ENCODE measurements at regions not wholly inside any gene's neighbourhood (a gene's known extent, or its start where the extent isn't known, plus 50 kb on each side); places are given as distances from the start of the nearest gene placed in this dataset.
"Not testable (repeated sequence)": the region's sequence is repeated elsewhere in the genome, so short reads cannot be mapped to it uniquely, and the experiment has no call there.

GRCh38 chr5:135745897-135746500, 88.5 kb upstream of the SLC25A48 start:
- no peak for TF ChIP-seq CTCF (IDR thresholded peaks at IDR 0.05; ENCODE audit: low read depth, low read length)
- in situ Hi-C loops (cut with HindIII; ENCODE audit: low sequenced_read_pairs), result no loop called here
- DNase-seq (ENCODE audit: low read depth, low spot score), result no peak
- H3K4me3 ChIP-seq (ENCODE audit: low read depth, low read length), result no peak overlapping the region

GRCh38 chr5:135743705-135744411, 90.6 kb upstream of the SLC25A48 start:
- no peak for DNase-seq (ENCODE audit: low read depth, low spot score)
- no peak overlapping the region for H3K4me3 ChIP-seq (ENCODE audit: low read depth, low read length)
- no peak for TF ChIP-seq CTCF (IDR thresholded peaks at IDR 0.05; ENCODE audit: low read depth, low read length)
- in situ Hi-C loops (cut with HindIII; ENCODE audit: low sequenced_read_pairs), result no loop called here

- no peak for DNase-seq (ENCODE audit: low read depth, low spot score)
- no peak overlapping the region for H3K4me3 ChIP-seq (ENCODE audit: low read depth, low read length)
- in situ Hi-C loops (cut with HindIII; ENCODE audit: low sequenced_read_pairs), result no loop called here
- TF ChIP-seq CTCF (IDR thresholded peaks at IDR 0.05; ENCODE audit: low read depth, low read length), result no peak
Observed at GRCh38 chr5:135743181-135743580, 91.3 kb upstream of the SLC25A48 start.

- in situ Hi-C loops (cut with HindIII; ENCODE audit: low sequenced_read_pairs), result not testable (repeated sequence)
Observed at GRCh38 chr5:135742240-135742639, 92.2 kb upstream of the SLC25A48 start.

GRCh38 chr5:135741040-135741439, 93.4 kb upstream of the SLC25A48 start:
- no peak for TF ChIP-seq CTCF (IDR thresholded peaks at IDR 0.05; ENCODE audit: low read depth, low read length)
- DNase-seq (ENCODE audit: low read depth, low spot score), result no peak
- in situ Hi-C loops (cut with HindIII; ENCODE audit: low sequenced_read_pairs), result no loop called here
- H3K4me3 ChIP-seq (ENCODE audit: low read depth, low read length), result no peak overlapping the region

More at GRCh38 chr5:135742240-135742639, 92.2 kb upstream of the SLC25A48 start:
- DNase-seq (ENCODE audit: low read depth, low spot score); H3K4me3 ChIP-seq (ENCODE audit: low read depth, low read length): not testable (repeated sequence)

- in situ Hi-C loops (cut with HindIII; ENCODE audit: low sequenced_read_pairs), result no loop called here
- H3K4me3 ChIP-seq (ENCODE audit: low read depth, low read length), result no peak overlapping the region
- no peak for TF ChIP-seq CTCF (IDR thresholded peaks at IDR 0.05; ENCODE audit: low read depth, low read length)
- DNase-seq (ENCODE audit: low read depth, low spot score), result no peak
Observed at GRCh38 chr5:135740475-135740874, 94.0 kb upstream of the SLC25A48 start.

GRCh38 chr5:135739383-135739981, 95.0 kb upstream of the SLC25A48 start:
- TF ChIP-seq CTCF (IDR thresholded peaks at IDR 0.05; ENCODE audit: low read depth, low read length), result no peak
- no peak for DNase-seq (ENCODE audit: low read depth, low spot score)
- no peak overlapping the region for H3K4me3 ChIP-seq (ENCODE audit: low read depth, low read length)
- in situ Hi-C loops (cut with HindIII; ENCODE audit: low sequenced_read_pairs), result no loop called here
